Inferior parietal cortex (tissue), 1 donor: ENCODE measurements at regions not wholly inside any gene's neighbourhood (a gene's known extent, or its start where the extent isn't known, plus 50 kb on each side); places are given as distances from the start of the nearest gene placed in this dataset.
A peak's percentile ranks its signal among the peaks of the same experiment; 100 is the strongest.
"Not testable (repeated sequence)": the region's sequence is repeated elsewhere in the genome, so short reads cannot be mapped to it uniquely, and the experiment has no call there.

ENCODE experiments used
- DNase-seq: peaks from one replicate; pipeline ENCODE4 v3.0.0-alpha.2; 2016; ENCODE audit errors: extremely low spot score

- no peak for DNase-seq
These were observed 488.7 kb upstream of the SLC39A10 start for GRCh38 chr2:195168369-195168768.

- no peak for DNase-seq
These were observed 492.1 kb upstream of the SLC39A10 start for GRCh38 chr2:195164930-195165329.

DNA sequence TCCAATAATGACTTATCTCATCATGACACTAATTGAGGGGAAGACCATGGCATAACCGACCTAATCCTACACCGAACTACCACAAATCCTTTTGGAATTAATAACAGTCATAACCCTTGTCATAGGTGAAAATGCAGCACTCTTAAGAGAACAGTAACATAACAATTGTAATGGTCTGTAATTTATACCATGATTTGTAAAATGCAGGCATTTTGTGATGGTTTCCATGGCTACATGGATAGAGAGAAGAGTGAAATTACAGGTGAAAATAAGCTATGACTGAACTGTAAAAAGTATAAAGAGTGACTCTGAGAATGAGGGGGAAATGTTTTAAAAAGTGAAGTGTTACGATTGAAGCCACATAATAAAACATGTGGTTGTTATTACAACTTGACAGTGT lies 494.1 kb upstream of the SLC39A10 start:
- no peak for DNase-seq

GRCh38 chr2:195162194-195162593 lies 494.8 kb upstream of the SLC39A10 start:
- no peak for DNase-seq

DNA sequence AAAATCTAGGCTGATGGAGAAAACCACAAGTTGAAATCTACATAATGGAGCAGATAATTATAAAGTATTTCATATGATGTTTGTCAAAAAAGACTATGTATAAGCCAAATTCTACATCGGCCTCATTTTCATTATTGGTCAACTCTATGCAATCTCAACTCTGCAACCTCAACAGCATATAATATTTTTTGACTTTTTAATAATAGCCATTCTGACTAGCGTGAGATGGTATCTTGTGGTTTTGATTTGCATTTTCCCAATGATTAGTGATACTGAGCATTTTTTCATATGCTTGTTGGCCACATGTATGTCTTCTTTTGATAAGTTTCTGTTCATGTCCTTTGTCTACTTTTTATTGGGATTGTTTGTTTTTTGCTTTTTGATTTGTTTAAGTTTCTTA lies 496.1 kb upstream of the SLC39A10 start:
- no peak for DNase-seq

DNA sequence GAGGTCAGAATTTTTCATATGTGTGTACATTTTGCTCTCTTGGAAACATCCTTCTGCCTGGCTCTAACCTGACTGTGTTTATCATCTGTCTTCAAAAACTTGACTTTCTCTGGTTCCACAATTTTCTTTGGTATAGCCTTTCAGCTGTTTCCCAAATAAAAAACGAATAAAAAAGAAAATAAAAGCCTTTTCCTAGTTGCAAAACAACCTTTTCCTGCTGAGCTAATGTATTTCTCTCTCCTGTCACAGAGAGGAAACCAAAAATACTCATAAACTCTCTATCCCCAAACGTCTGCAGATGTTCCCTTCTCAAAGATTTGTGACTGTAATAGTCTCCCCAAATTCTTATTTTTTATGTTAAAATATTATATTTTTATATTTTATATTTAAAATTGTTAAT lies 505.3 kb upstream of the SLC39A10 start:
- no peak for DNase-seq

DNA sequence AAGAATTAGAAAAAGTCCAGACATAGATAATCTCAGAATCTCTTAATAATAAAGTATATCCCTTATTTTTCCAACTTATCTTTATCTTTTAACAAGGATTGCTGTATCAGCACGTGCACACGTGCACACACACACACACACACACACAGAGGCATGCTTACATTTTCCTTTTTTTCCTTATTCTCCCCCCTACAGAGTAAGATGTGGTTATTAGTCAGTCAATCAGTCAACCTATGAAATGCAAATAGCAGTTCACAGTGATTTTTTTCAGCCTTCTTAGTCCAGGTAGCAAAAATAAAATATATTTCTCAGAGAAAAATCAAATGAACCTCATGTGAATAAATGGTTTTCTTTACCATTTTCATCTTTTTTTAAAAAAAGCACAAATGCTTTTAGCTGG lies 506.2 kb upstream of the SLC39A10 start:
- DNase-seq = no peak

DNA sequence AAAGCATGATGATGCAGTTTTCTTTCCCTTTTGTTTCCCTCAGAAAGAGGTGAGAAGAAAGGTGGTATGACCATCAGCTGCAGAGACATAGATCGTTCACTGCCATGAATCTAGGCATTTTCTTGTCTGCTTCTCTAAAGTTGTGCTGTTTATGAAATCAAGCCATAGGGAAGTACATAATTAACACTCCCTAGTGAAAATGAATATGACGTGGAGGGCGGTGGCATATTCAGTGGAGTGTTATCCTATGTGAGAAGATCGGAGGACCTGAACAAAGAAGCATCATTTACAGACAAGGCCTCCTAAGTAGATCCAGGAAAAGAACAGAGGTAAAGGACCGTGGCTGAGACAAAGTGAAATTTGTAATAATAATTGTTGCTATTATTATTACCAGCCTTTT lies 509.0 kb upstream of the SLC39A10 start:
- DNase-seq = no peak

GRCh38 chr2:195146761-195147541 lies 510.1 kb upstream of the SLC39A10 start:
- no peak for DNase-seq

GRCh38 chr2:195138435-195138834 lies 518.6 kb upstream of the SLC39A10 start:
- DNase-seq = no peak

DNA sequence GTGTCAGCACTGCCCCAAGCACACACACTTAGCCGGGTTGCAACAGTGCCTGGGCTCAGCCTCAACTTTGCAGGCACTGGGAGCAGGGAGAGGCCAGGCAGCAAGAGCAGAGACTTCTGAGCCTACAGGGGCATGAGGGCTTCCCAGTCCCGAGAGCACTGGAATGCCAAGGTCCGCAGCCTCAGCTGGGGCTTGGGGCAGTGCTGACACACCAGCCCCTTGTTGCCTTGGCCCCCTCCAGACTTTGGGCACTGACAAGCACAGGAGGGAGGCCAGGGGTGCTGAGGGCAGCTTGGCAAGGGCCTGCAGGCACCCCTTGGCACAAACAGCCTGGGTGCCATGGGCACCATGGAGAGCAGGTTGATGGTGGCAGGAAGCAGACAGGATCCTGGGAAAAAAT lies 531.1 kb upstream of the SLC39A10 start:
- not testable (repeated sequence) for DNase-seq

- DNase-seq = no peak
These were observed 532.5 kb upstream of the SLC39A10 start for GRCh38 chr2:195124391-195125079.

GRCh38 chr2:195122653-195123052 lies 534.4 kb upstream of the SLC39A10 start:
- no peak for DNase-seq

- no peak for DNase-seq
These were observed 535.7 kb upstream of the SLC39A10 start for GRCh38 chr2:195121341-195121740.

- DNase-seq = no peak
These were observed 537.8 kb upstream of the SLC39A10 start for GRCh38 chr2:195119231-195119630.

DNA sequence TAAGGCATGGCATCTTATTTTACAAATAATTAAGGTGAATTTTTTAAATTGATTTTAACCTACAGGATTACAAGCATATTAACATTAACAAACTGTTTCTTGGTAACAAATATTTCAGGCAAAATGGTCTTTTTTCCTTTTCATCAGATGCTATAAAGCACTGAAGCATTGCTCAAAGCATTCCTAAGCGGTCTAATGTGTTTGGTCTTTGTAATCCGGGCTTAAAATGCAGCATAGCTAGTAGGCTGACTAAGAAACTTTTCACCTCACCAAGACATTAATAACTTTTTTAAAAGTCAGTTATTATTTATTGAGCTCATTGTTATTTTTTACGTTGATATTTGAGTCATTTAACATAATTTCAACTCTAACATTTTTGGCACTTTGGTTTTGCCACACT lies 538.8 kb upstream of the SLC39A10 start:
- DNase-seq = no peak

DNA sequence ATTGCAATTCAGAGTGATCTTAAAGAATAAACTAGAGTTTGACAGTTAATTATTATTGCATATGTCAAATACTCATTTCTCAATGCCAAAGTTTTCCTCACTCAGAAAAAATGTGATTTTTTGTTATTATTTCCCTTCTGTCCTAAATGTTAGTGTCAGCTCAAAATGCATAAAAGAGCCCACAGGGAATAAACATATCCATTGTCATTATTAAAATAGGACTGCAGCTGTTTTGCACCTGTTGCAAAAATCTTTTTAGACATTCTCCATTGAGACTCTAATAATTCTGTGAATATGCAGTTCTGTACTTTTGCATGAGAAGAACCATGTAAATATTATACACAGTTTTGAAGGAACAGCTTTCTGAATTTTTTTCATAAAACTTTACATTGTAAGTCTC lies 540.0 kb upstream of the SLC39A10 start:
- DNase-seq = no peak

- no peak for DNase-seq
These were observed 541.3 kb upstream of the SLC39A10 start for GRCh38 chr2:195115738-195116137.

DNA sequence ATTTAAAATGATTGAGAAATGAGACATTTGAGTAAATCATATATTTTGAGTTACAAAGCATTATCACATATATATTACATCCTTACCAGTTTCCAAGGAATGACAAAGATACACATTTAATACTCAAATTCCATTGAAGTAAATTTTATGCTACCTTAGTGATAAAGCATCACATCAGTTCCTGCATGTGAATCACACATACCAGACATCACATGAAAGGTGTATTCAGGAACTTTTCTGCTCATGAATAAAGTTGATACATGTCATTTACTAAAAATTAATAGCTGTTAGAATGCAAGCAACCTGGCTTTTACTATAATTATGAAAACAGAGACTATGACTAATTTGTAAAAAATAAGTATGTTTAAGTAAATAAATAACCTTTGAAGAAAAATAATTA lies 548.8 kb upstream of the SLC39A10 start:
- no peak for DNase-seq

- DNase-seq = peak; percentile 52
These were observed 550.2 kb upstream of the SLC39A10 start for GRCh38 chr2:195106681-195107380.

GRCh38 chr2:195105581-195105980 lies 551.4 kb upstream of the SLC39A10 start:
- no peak for DNase-seq

DNA sequence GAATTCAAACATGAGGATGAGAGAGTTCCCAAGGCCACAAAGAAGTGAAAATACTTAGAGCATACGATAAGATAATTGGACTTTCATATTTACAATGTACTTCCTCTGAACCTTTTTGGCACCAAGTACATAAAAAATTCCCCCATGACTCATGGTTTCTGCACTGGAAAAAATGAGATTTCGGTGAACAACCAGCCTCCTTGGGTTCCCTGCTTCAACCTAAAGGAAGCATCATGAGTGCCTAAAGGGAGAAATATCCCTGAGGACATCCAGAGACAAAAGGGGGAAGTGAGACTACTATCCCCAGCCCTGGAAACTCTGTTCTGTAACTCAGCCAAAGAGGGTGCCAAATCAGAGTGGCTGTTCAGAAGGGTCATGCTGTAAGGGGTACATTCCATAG lies 562.7 kb upstream of the SLC39A10 start:
- DNase-seq = no peak

GRCh38 chr2:195092341-195092740 lies 564.7 kb upstream of the SLC39A10 start:
- no peak for DNase-seq
